Breast epithelium (tissue), 3 donors: ENCODE measurements at regions not wholly inside any gene's neighbourhood (a gene's known extent, or its start where the extent isn't known, plus 50 kb on each side); places are given as distances from the start of the nearest gene placed in this dataset.

Experiments used
- CTCF ChIP-seq, 3 donors: fragments of 450-650 bp; IDR thresholded peaks; one replicate each; pipeline ENCODE4 v1.5.1; 2016 to 2017; ENCODE audit warnings: antibody characterized with exemption in 3 of 3, mild to moderate bottlenecking in 3 of 3, moderate library complexity in 3 of 3
- POLR2A ChIP-seq: fragments of 450-650 bp; IDR thresholded peaks from one replicate; pipeline ENCODE4 v1.6.1; 2016; ENCODE audit warnings: antibody characterized with exemption, mild to moderate bottlenecking, moderate library complexity
- POLR2AphosphoS5 ChIP-seq, 3 donors: sonication (generic); formaldehyde crosslinking; IDR thresholded peaks; one replicate each; pipeline ENCODE4 v1.6.1; 2017; ENCODE audit warnings: antibody characterized with exemption in 3 of 3

DNA sequence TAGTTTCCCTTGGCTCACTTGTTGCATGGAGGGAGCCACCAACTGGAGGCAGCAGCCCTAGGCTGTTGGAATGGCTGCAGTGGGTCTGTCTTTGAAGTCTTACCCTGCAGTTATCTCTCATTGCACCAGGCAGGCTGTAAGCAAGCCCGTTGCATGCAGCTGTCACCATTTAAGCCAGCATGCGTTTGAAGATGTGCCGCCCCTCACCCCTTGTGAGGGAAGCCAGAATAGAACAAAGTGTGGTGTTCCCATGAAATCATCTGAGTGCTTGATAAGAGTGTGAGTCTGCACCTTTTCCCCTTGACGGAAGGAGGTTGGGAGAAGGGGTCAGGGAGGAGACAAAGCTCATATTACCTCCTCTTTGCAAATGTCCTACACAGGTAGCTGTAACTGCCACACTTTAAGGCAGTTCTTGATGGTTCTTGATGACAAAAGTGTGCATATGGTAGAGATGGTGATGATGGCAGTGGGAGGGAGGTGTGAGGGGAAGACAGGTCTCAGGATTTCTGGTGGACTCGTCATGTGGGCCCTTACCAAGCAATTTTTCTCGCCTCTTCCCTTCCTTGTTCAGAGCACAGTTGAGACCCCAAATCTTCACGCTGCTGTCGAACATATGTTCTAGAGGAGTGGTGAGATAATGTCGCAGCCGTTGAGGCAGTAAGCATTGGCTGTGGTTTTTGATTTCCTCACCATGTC, 191.4 kb upstream of the LEF1 start:
- TF ChIP-seq CTCF (IDR thresholded peaks at IDR 0.05): no peak
- no peak for TF ChIP-seq POLR2AphosphoS5 (IDR thresholded peaks at IDR 0.05)
- no peak for TF ChIP-seq POLR2A
